Activated B cell treated with CpG ODN at 0.5 μM for 24 hours (primary cell): ENCODE measurements at regions not wholly inside any gene's neighbourhood (a gene's known extent, or its start where the extent isn't known, plus 50 kb on each side); places are given as distances from the start of the nearest gene placed in this dataset.
"Not testable (repeated sequence)": the region's sequence is repeated elsewhere in the genome, so short reads cannot be mapped to it uniquely, and the experiment has no call there.

Experiments
- ATAC-seq: fragments of 200-7000 bp; cut with Tn5 transposase; one replicate; pipeline ENCODE4 v1.10.0; 2021; ENCODE audit warnings: low read depth, mild to moderate bottlenecking, moderate library complexity
- CTCF ChIA-PET: fragments of 350-600 bp; sonication (Branson Sonifier 250); formaldehyde crosslinking; loops from one replicate; lab custom pipeline; 2021; ENCODE audit warnings: antibody characterized with exemption; lab: Charles Lee
- POLR2A ChIA-PET: fragments of 350-600 bp; sonication (Branson Sonifier 250); formaldehyde crosslinking; loops from one replicate; lab custom pipeline; 2021; ENCODE audit warnings: antibody characterized with exemption; lab: Charles Lee
- DNase-seq: peaks from one replicate; pipeline ENCODE4 v3.0.0; 2022
- H3K27ac Mint-ChIP-seq: one replicate; pipeline ENCODE4 v1.8.0; 2020; ENCODE audit warnings: mixed read lengths
- H3K27me3 Mint-ChIP-seq: one replicate; pipeline ENCODE4 v1.8.0; 2021; ENCODE audit warnings: mixed read lengths
- H3K36me3 Mint-ChIP-seq: one replicate; pipeline ENCODE4 v1.8.0; 2021; ENCODE audit warnings: low read depth, mixed read lengths
- H3K4me1 Mint-ChIP-seq: one replicate; pipeline ENCODE4 v1.8.0; 2021; ENCODE audit warnings: mixed read lengths
- H3K4me3 Mint-ChIP-seq: one replicate; pipeline ENCODE4 v1.8.0; 2020; ENCODE audit warnings: mild to moderate bottlenecking, mixed read lengths
- H3K9me3 Mint-ChIP-seq: one replicate; pipeline ENCODE4 v1.8.0; 2020; ENCODE audit warnings: mixed read lengths
- CTCF ChIP-seq: fragments of 200-600 bp; IDR thresholded peaks from one replicate; pipeline ENCODE4 v1.8.0; 2022; ENCODE audit warnings: antibody characterized with exemption, mild to moderate bottlenecking
- intact Hi-C: fragments of 100-400 bp; cut with micrococcal nuclease; formaldehyde crosslinking; loops from one replicate; pipeline ENCODE4 v1.15.1; 2024

GRCh38 chr7:68623030-68623429 lies 975.2 kb upstream of the AUTS2 start:
- no peak for TF ChIP-seq CTCF
- Mint-ChIP-seq H3K4me1 (no peaks in the 10 kb centered on the region), H3K9me3 (no peaks in the 10 kb centered on the region), H3K27ac (no peak overlapping the region), H3K36me3 (no peaks in the 10 kb centered on the region), H3K4me3 (no peak overlapping the region), H3K27me3 (no peaks in the 10 kb centered on the region)
- intact Hi-C loops: no loop called here
- no peak for DNase-seq
- ChIA-PET POLR2A (no interaction called here), CTCF (no interaction called here)
- ATAC-seq: no peak

DNA sequence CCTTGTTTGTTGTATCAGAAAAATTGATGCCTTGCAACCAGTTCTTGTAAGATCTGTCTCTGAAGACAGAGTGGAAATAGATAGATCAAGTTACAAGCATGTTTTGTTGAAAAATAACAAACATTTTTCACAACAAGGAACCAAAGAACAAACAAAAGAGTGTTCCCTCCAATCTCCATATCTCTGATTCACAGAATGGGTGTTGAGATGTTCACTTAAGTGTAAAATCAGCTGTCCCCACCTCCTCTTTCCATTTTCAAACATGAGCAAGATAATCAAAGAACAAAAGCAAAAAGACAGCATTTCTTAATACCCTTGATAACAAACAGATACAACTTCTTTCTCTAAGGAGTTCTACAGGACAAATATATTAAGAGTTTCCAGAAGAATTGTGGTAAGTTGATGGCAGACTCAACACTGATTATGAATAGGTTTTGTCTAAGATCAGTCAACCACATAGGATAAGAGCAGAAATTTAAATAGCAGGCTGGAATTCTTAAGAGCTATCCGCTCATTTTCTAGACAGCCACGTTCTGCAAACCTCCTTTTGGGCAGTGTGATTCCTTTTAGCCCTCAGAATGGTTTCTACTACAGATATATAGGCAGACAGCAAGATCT lies 970.9 kb upstream of the AUTS2 start:
- no peak for TF ChIP-seq CTCF
- CTCF ChIA-PET: no interaction called here
- peaks cover 7% of the 10 kb centered on the region for H3K9me3 Mint-ChIP-seq
- intact Hi-C loops: no loop called here
- no peak for DNase-seq
- ATAC-seq: no peak
- H3K36me3 Mint-ChIP-seq: no peaks in the 10 kb centered on the region
- H3K27ac Mint-ChIP-seq: no peak overlapping the region
- no peaks in the 10 kb centered on the region for H3K27me3 Mint-ChIP-seq
- POLR2A ChIA-PET: no interaction called here
- H3K4me3 Mint-ChIP-seq: no peak overlapping the region
- H3K4me1 Mint-ChIP-seq: no peaks in the 10 kb centered on the region

- H3K36me3 Mint-ChIP-seq, DNase-seq, H3K27me3 Mint-ChIP-seq, H3K9me3 Mint-ChIP-seq, CTCF ChIA-PET, H3K4me1 Mint-ChIP-seq, H3K27ac Mint-ChIP-seq, ATAC-seq, intact Hi-C loops, H3K4me3 Mint-ChIP-seq, POLR2A ChIA-PET: not testable (repeated sequence)
These were observed 967.4 kb upstream of the AUTS2 start for GRCh38 chr7:68630914-68631313.

GRCh38 chr7:68640103-68640502 lies 958.2 kb upstream of the AUTS2 start:
- ChIA-PET POLR2A (no interaction called here), CTCF (no interaction called here)
- Mint-ChIP-seq H3K27me3 (no peaks in the 10 kb centered on the region), H3K36me3 (no peaks in the 10 kb centered on the region), H3K27ac (no peak overlapping the region), H3K9me3 (peaks cover 10% of the 10 kb centered on the region), H3K4me1 (no peaks in the 10 kb centered on the region), H3K4me3 (no peak overlapping the region)
- DNase-seq (no peak), ATAC-seq (no peak)
- intact Hi-C loops: no loop called here
- no peak for TF ChIP-seq CTCF

DNA sequence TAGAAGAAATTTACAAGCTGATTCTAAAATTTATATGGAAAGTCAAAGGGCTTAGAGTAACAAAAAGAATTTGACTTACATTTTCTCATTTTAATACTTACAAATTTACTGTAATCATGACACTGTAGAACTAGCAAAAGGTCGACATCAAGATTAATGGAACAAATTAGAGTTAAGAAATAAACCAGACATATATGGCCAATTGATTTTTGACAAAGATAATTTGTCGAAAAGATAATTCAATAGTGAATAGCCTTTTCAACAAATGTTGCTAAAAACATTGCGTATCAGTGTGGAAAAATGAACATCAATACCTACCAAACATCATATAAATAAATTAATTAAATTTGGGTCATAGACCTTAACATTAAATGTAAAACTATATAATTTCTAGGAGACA lies 955.5 kb upstream of the AUTS2 start:
- no peaks in the 10 kb centered on the region for H3K27me3 Mint-ChIP-seq
- ATAC-seq (no peak), DNase-seq (no peak)
- no peak overlapping the region for H3K4me3 Mint-ChIP-seq
- no peaks in the 10 kb centered on the region for H3K36me3 Mint-ChIP-seq
- H3K4me1 Mint-ChIP-seq: no peaks in the 10 kb centered on the region
- intact Hi-C loops: no loop called here
- no peak for TF ChIP-seq CTCF
- H3K27ac Mint-ChIP-seq: no peak overlapping the region
- CTCF ChIA-PET: no interaction called here
- POLR2A ChIA-PET: no interaction called here
- peaks cover 8% of the 10 kb centered on the region for H3K9me3 Mint-ChIP-seq

DNA sequence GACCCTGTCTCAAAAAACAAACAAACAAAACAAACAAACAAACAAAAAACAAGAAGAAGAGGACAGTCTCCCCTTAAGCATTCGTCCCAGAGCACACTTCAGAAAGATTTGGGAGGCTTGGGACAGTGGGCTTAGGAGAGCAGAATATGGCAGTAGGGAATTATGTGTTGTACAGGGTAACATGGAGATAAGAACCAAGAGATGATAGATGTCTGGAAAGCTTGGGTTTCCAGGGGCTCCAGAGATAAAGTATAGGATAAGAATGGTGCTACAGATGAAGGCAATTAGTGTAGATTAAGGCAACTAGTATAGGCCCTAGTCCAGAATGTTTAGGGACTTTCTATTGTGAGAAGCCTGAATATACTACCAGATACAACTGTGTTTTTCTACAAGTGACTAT lies 934.9 kb upstream of the AUTS2 start:
- Mint-ChIP-seq H3K4me3 (no peak overlapping the region), H3K4me1 (no peaks in the 10 kb centered on the region), H3K27me3 (no peaks in the 10 kb centered on the region), H3K36me3 (no peaks in the 10 kb centered on the region), H3K9me3 (peaks cover 7% of the 10 kb centered on the region), H3K27ac (no peak overlapping the region)
- ChIA-PET POLR2A (no interaction called here), CTCF (no interaction called here)
- no peak for TF ChIP-seq CTCF
- ATAC-seq (no peak), DNase-seq (no peak)
- intact Hi-C loops: no loop called here
